ENCODE measurements at regions not wholly inside any gene's neighbourhood (a gene's known extent, or its start where the extent isn't known, plus 50 kb on each side); places are given as distances from the start of the nearest gene placed in this dataset.

DNA sequence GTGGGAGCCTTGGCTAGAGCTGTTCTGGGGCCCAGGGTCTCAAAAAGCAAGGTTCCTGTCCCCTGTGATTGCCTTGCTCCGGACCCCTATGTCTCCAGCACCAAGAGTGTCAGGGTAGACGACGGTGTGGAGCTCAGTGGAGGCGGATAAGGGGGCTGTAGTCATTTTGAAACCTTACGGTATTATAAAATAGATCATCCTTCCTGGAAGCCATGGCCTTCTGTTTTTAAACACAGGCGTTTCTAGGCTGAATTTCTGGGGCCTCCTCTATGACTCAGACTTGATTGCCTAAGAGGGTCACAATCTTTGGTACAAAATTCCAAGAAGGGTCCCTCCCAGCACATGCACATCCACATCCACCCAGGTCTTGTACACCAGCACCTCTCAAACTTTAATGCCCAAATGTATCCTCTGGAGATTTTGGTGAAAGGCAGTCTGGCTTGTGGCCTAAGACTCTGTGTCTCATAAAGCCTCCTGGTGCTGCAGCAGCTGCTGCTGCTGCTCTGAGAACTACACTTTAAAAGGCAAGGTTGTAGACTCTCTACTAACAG lies 70.5 kb upstream of the XCR1 start:
- no peak for DNase-seq (ENCODE audit: low spot score)
- POLR2A ChIA-PET = no interaction called here
- no peaks in the 10 kb centered on the region for H4K20me1 ChIP-seq (ENCODE audit: insufficient read depth, low read length)
- 20% methylated on average over 3 of the region's 6 CpGs for WGBS (ENCODE audit: low lambda C conversion rate)
- intact Hi-C loops (cut with micrococcal nuclease; ENCODE audit: unreplicated experiment) (no loop called here), in situ Hi-C loops (cut with HindIII; ENCODE audit: extremely low pct_ligation_motif_present, low pct_unique_long_range_greater_than_20kb) (no loop called here)
- no peak overlapping the region for H3K4me2 ChIP-seq (ENCODE audit: low read depth, low read length)
- H3K27ac ChIP-seq (ENCODE audit: extremely low read length, insufficient read depth, low read length) = no peak overlapping the region
- 0 out of 2 replicates have a peak, but pooled peaks have one; percentile 9 for TF ChIP-seq HNF4A (CRISPR knock-in tag; IDR thresholded peaks at IDR 0.05)
- TF ChIP-seq, protein P1, sequence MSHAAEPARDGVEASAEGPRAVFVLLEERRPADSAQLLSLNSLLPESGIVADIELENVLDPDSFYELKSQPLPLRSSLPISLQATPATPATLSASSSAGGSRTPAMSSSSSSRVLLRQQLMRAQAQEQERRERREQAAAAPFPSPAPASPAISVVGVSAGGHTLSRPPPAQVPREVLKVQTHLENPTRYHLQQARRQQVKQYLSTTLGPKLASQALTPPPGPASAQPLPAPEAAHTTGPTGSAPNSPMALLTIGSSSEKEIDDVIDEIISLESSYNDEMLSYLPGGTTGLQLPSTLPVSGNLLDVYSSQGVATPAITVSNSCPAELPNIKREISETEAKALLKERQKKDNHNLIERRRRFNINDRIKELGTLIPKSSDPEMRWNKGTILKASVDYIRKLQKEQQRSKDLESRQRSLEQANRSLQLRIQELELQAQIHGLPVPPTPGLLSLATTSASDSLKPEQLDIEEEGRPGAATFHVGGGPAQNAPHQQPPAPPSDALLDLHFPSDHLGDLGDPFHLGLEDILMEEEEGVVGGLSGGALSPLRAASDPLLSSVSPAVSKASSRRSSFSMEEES (CRISPR knock-in tag; IDR thresholded peaks at IDR 0.05) = no peak
- TF ChIP-seq MTF2 (CRISPR knock-in tag; IDR thresholded peaks at IDR 0.05; ENCODE audit: borderline replicate concordance) = no peak
- TF ChIP-seq ZNF775 (CRISPR knock-in tag; IDR thresholded peaks at IDR 0.05; ENCODE audit: borderline replicate concordance) = no peak
- TF ChIP-seq BHLHE40 (IDR thresholded peaks at IDR 0.05; ENCODE audit: low read length) = no peak
- TF ChIP-seq FOSL2 (CRISPR knock-in tag; IDR thresholded peaks at IDR 0.05) = peak; percentile 77
- TF ChIP-seq ZNF230 (CRISPR knock-in tag; IDR thresholded peaks at IDR 0.05) = no peak
- H3K4me3 ChIP-seq (replicated peaks in 1 of 3; ENCODE audit: insufficient read depth in 1 of 3, low read depth in 2 of 3, low read length in 3 of 3) = no peak overlapping the region
- no TSS peak for BruUV-seq (replicated peaks)
- no peak overlapping the region for H2AFZ ChIP-seq (ENCODE audit: low read length)
- H3K9ac ChIP-seq (ENCODE audit: insufficient read depth, low read depth, low read length) = no peak overlapping the region
- H3K4me1 ChIP-seq (ENCODE audit: insufficient read depth, low read length) = peaks cover 5% of the 10 kb centered on the region
- no peaks in the 10 kb centered on the region for H3K79me2 ChIP-seq (ENCODE audit: insufficient read depth, low read length)
- no peaks in the 10 kb centered on the region; a peak in 1 of 5 replicates for H3K27me3 ChIP-seq (ENCODE audit: control insufficient read depth in 1 of 2, insufficient read depth in 2 of 2, low read length in 2 of 2)
- no peak for FAIRE-seq
- CTCF ChIA-PET (ENCODE audit: low intra/inter-chr PET ratio, low total read pairs) = no interaction called here
- H3K9me3 ChIP-seq (ENCODE audit: low read length) = no peaks in the 10 kb centered on the region
- peak; percentile 30; the same call in 2 of the 3 replicates for ATAC-seq
- no peaks in the 10 kb centered on the region for H3K36me3 ChIP-seq (replicated peaks in 1 of 2; ENCODE audit: control insufficient read depth in 1 of 2, insufficient read depth in 2 of 2, low read length in 2 of 2)

DNA sequence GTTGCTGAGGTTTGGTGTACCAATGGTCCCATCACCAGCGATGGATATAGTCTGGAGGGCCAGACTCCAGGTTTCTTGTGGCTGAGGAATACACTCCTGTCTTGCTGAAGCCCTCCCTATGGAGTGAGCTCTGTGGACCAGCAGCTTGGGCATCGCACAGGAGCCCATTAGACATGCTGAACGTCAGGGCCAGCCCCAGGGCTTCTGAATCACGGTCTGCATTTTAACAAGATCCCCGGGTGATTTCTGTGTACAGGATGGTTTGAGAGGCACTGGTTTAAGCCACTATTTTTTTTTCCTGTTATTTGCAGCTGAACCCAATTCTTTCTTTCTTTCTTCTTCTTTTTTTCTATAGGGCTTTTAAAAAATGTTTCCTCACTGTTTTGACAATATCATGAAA lies 69.5 kb upstream of the XCR1 start:
- WGBS (ENCODE audit: low lambda C conversion rate) = 28% methylated on average over 4 of the region's 5 CpGs
- ChIA-PET POLR2A (no interaction called here), CTCF (ENCODE audit: low intra/inter-chr PET ratio, low total read pairs) (no interaction called here)
- H3K27me3 ChIP-seq (ENCODE audit: control insufficient read depth in 1 of 2, insufficient read depth in 2 of 2, low read length in 2 of 2) = no peaks in the 10 kb centered on the region; a peak in 1 of 5 replicates
- no peak overlapping the region for H2AFZ ChIP-seq (ENCODE audit: low read length)
- no peak for DNase-seq (ENCODE audit: low spot score)
- peaks cover 13% of the 10 kb centered on the region for H3K4me1 ChIP-seq (ENCODE audit: insufficient read depth, low read length)
- no peaks in the 10 kb centered on the region for H3K36me3 ChIP-seq (replicated peaks in 1 of 2; ENCODE audit: control insufficient read depth in 1 of 2, insufficient read depth in 2 of 2, low read length in 2 of 2)
- intact Hi-C loops (cut with micrococcal nuclease; ENCODE audit: unreplicated experiment) (no loop called here), in situ Hi-C loops (cut with HindIII; ENCODE audit: extremely low pct_ligation_motif_present, low pct_unique_long_range_greater_than_20kb) (no loop called here)
- no peak overlapping the region for H3K4me2 ChIP-seq (ENCODE audit: low read depth, low read length)
- H4K20me1 ChIP-seq (ENCODE audit: insufficient read depth, low read length) = no peaks in the 10 kb centered on the region
- no peak overlapping the region for H3K27ac ChIP-seq (ENCODE audit: extremely low read length, insufficient read depth, low read length)
- no peaks in the 10 kb centered on the region for H3K79me2 ChIP-seq (ENCODE audit: insufficient read depth, low read length)
- H3K9ac ChIP-seq (ENCODE audit: insufficient read depth, low read depth, low read length) = no peak overlapping the region
- H3K4me3 ChIP-seq (replicated peaks in 1 of 3; ENCODE audit: insufficient read depth in 1 of 3, low read depth in 2 of 3, low read length in 3 of 3) = no peak overlapping the region
- no TSS peak for BruUV-seq (replicated peaks)
- no peak for TF ChIP-seq RFXAP (CRISPR knock-in tag; IDR thresholded peaks at IDR 0.05; ENCODE audit: borderline replicate concordance)
- no peak for TF ChIP-seq ATF7 (IDR thresholded peaks at IDR 0.05)
- no peak for TF ChIP-seq ATF7 (CRISPR knock-in tag; IDR thresholded peaks at IDR 0.05)
- TF ChIP-seq, protein P2, sequence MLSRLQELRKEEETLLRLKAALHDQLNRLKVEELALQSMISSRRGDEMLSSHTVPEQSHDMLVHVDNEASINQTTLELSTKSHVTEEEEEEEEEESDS (CRISPR knock-in tag; IDR thresholded peaks at IDR 0.05; ENCODE audit: borderline replicate concordance) = no peak
- H3K9me3 ChIP-seq (ENCODE audit: low read length) = no peaks in the 10 kb centered on the region
- no peak for ATAC-seq
- FAIRE-seq = no peak

Measured in HepG2 (cell line).